ENCODE measurements at regions not wholly inside any gene's neighbourhood (a gene's known extent, or its start where the extent isn't known, plus 50 kb on each side); places are given as distances from the start of the nearest gene placed in this dataset.

DNA sequence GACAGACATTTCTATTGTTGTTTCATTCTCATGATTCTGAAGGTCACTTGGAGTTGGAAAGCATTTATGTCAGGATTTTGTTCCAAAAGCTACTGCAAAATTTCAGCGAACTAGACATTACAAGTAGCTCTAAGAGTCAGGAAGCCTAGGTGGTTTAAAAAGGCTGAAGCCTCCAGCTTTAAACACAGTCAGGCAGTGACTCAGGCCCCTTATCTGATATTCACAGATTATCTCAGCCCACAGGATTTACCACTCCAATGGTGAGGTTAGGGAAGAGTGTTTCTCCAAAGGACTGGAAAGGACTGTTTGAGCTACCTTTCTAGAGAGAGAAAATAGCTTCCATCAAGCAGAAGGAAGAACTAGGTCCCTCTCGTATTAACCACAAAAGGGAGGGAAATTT, 624.4 kb upstream of the C16orf82 start:
- Mint-ChIP-seq H3K4me1 (peaks cover 13% of the 10 kb centered on the region), H3K27ac (no peak overlapping the region), H3K4me3 (no peak overlapping the region), H3K9me3 (peaks cover 8% of the 10 kb centered on the region), H3K36me3 (no peaks in the 10 kb centered on the region), H3K27me3 (ENCODE audit: low read depth) (no peaks in the 10 kb centered on the region)
- POLR2A ChIA-PET = no interaction called here
- CTCF ChIA-PET = interaction anchor here (0.6 to 1.2 kb wide), 2 partner anchors 128 to 668 kb away, joined by 3 read pairs; no protein-coding TSS in a partner anchor
- ATAC-seq (no peak), DNase-seq (ENCODE audit: low spot score) (no peak)
- TF ChIP-seq TCF7 (CRISPR knock-in tag; IDR thresholded peaks at IDR 0.05; ENCODE audit: low read depth) (no peak), NR3C1 (CRISPR knock-in tag; conservative IDR thresholded peaks at IDR 0.05; ENCODE audit: low read depth) (no peak), GRHL2 (CRISPR knock-in tag; IDR thresholded peaks at IDR 0.05; ENCODE audit: insufficient replicate concordance, severe bottlenecking) (no peak), ZNF396 (CRISPR knock-in tag; IDR thresholded peaks at IDR 0.05; ENCODE audit: borderline replicate concordance) (no peak), RORB (CRISPR knock-in tag; IDR thresholded peaks at IDR 0.05) (no peak), FOXP1 (CRISPR knock-in tag; IDR thresholded peaks at IDR 0.05; ENCODE audit: borderline replicate concordance) (no peak), NR1H2 (CRISPR knock-in tag; IDR thresholded peaks at IDR 0.05) (no peak), NFYB (CRISPR knock-in tag; conservative IDR thresholded peaks at IDR 0.05; ENCODE audit: low read depth) (no peak), SP1 (CRISPR knock-in tag; conservative IDR thresholded peaks at IDR 0.05) (no peak)
- TF ChIP-seq, protein P1, sequence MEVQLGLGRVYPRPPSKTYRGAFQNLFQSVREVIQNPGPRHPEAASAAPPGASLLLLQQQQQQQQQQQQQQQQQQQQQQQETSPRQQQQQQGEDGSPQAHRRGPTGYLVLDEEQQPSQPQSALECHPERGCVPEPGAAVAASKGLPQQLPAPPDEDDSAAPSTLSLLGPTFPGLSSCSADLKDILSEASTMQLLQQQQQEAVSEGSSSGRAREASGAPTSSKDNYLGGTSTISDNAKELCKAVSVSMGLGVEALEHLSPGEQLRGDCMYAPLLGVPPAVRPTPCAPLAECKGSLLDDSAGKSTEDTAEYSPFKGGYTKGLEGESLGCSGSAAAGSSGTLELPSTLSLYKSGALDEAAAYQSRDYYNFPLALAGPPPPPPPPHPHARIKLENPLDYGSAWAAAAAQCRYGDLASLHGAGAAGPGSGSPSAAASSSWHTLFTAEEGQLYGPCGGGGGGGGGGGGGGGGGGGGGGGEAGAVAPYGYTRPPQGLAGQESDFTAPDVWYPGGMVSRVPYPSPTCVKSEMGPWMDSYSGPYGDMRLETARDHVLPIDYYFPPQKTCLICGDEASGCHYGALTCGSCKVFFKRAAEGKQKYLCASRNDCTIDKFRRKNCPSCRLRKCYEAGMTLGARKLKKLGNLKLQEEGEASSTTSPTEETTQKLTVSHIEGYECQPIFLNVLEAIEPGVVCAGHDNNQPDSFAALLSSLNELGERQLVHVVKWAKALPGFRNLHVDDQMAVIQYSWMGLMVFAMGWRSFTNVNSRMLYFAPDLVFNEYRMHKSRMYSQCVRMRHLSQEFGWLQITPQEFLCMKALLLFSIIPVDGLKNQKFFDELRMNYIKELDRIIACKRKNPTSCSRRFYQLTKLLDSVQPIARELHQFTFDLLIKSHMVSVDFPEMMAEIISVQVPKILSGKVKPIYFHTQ (CRISPR knock-in tag; IDR thresholded peaks at IDR 0.05) = no peak
- TF ChIP-seq, protein P2, sequence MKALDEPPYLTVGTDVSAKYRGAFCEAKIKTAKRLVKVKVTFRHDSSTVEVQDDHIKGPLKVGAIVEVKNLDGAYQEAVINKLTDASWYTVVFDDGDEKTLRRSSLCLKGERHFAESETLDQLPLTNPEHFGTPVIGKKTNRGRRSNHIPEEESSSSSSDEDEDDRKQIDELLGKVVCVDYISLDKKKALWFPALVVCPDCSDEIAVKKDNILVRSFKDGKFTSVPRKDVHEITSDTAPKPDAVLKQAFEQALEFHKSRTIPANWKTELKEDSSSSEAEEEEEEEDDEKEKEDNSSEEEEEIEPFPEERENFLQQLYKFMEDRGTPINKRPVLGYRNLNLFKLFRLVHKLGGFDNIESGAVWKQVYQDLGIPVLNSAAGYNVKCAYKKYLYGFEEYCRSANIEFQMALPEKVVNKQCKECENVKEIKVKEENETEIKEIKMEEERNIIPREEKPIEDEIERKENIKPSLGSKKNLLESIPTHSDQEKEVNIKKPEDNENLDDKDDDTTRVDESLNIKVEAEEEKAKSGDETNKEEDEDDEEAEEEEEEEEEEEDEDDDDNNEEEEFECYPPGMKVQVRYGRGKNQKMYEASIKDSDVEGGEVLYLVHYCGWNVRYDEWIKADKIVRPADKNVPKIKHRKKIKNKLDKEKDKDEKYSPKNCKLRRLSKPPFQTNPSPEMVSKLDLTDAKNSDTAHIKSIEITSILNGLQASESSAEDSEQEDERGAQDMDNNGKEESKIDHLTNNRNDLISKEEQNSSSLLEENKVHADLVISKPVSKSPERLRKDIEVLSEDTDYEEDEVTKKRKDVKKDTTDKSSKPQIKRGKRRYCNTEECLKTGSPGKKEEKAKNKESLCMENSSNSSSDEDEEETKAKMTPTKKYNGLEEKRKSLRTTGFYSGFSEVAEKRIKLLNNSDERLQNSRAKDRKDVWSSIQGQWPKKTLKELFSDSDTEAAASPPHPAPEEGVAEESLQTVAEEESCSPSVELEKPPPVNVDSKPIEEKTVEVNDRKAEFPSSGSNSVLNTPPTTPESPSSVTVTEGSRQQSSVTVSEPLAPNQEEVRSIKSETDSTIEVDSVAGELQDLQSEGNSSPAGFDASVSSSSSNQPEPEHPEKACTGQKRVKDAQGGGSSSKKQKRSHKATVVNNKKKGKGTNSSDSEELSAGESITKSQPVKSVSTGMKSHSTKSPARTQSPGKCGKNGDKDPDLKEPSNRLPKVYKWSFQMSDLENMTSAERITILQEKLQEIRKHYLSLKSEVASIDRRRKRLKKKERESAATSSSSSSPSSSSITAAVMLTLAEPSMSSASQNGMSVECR (CRISPR knock-in tag; IDR thresholded peaks at IDR 0.05; ENCODE audit: borderline replicate concordance) = no peak
- TF ChIP-seq, protein P3, sequence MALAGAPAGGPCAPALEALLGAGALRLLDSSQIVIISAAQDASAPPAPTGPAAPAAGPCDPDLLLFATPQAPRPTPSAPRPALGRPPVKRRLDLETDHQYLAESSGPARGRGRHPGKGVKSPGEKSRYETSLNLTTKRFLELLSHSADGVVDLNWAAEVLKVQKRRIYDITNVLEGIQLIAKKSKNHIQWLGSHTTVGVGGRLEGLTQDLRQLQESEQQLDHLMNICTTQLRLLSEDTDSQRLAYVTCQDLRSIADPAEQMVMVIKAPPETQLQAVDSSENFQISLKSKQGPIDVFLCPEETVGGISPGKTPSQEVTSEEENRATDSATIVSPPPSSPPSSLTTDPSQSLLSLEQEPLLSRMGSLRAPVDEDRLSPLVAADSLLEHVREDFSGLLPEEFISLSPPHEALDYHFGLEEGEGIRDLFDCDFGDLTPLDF (CRISPR knock-in tag; IDR thresholded peaks at IDR 0.05) = no peak
- TF ChIP-seq, protein P4, sequence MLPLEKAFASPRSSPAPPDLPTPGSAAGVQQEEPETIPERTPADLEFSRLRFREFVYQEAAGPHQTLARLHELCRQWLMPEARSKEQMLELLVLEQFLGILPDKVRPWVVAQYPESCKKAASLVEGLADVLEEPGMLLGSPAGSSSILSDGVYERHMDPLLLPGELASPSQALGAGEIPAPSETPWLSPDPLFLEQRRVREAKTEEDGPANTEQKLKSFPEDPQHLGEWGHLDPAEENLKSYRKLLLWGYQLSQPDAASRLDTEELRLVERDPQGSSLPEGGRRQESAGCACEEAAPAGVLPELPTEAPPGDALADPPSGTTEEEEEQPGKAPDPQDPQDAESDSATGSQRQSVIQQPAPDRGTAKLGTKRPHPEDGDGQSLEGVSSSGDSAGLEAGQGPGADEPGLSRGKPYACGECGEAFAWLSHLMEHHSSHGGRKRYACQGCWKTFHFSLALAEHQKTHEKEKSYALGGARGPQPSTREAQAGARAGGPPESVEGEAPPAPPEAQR (CRISPR knock-in tag; IDR thresholded peaks at IDR 0.05) = no peak
- TF ChIP-seq, protein P5, sequence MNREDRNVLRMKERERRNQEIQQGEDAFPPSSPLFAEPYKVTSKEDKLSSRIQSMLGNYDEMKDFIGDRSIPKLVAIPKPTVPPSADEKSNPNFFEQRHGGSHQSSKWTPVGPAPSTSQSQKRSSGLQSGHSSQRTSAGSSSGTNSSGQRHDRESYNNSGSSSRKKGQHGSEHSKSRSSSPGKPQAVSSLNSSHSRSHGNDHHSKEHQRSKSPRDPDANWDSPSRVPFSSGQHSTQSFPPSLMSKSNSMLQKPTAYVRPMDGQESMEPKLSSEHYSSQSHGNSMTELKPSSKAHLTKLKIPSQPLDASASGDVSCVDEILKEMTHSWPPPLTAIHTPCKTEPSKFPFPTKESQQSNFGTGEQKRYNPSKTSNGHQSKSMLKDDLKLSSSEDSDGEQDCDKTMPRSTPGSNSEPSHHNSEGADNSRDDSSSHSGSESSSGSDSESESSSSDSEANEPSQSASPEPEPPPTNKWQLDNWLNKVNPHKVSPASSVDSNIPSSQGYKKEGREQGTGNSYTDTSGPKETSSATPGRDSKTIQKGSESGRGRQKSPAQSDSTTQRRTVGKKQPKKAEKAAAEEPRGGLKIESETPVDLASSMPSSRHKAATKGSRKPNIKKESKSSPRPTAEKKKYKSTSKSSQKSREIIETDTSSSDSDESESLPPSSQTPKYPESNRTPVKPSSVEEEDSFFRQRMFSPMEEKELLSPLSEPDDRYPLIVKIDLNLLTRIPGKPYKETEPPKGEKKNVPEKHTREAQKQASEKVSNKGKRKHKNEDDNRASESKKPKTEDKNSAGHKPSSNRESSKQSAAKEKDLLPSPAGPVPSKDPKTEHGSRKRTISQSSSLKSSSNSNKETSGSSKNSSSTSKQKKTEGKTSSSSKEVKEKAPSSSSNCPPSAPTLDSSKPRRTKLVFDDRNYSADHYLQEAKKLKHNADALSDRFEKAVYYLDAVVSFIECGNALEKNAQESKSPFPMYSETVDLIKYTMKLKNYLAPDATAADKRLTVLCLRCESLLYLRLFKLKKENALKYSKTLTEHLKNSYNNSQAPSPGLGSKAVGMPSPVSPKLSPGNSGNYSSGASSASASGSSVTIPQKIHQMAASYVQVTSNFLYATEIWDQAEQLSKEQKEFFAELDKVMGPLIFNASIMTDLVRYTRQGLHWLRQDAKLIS (CRISPR knock-in tag; IDR thresholded peaks at IDR 0.05; ENCODE audit: borderline replicate concordance) = no peak
